NCI-H187 (cell line): ENCODE measurements at regions not wholly inside any gene's neighbourhood (a gene's known extent, or its start where the extent isn't known, plus 50 kb on each side); places are given as distances from the start of the nearest gene placed in this dataset.
"Not testable (repeated sequence)": the region's sequence is repeated elsewhere in the genome, so short reads cannot be mapped to it uniquely, and the experiment has no call there.

Experiments
- DNase-seq, 2 experiments: peaks; one replicate each; lab custom pipeline; 2025; lab: John Stamatoyannopoulos, UW

DNA sequence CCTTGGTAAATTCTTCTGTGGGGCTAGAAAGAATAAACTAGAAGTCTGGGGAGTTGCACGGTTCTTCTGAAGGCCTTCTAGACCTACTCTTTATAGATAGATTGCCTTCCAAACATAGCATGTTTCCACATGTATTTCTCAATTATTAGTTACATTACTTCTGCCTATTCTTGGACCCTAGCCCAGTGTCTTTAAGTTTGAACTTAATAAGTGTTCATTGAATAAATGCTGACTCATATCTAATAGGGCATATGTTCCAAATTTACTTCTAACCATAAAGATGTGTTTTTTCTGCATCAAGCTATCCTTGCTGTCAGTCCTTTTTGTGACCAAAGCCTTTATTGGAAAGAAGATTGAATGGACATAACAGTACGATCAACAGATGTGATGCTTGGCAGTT lies 503.6 kb upstream of the ZFP42 start:
- DNase-seq, result no peak

DNA sequence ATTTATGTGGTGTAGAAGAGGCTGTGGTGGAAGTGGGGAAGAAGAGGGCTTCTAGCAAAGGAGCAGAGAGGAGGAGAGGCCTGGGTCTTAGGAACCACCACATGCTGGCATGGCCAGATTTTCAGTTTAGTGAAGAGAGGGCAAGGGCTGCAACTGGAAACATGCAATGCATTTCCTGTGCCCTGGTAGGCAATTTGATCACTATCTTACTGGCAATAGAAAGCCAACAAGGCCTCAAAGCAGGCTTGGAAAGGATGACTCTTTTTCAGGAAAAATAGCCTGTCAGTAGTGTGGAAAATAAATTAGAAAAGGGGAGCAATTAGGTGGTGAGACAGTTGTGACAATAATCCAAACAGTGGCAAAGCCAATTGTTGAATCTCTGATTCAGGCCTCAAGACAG lies 501.9 kb upstream of the ZFP42 start:
- no peak for DNase-seq

DNA sequence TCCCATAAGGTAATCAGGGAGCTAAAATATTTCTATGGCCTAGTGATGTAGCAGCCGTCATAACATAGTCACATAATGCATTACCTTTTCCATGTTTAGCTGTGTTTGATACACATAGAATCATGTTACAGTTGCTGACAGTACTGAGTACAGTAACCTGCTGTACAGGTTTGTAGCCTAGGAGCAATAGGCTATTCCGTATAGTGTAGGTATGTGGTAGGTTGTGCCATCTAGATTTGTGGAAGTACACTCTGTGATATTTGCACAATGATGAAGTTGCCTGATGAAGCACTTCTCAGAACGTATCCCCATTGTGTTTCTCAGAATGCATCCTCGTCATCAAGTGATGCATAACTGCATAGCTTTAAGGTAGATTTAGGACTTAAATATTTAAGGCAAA lies 495.6 kb upstream of the ZFP42 start:
- DNase-seq, result no peak

DNA sequence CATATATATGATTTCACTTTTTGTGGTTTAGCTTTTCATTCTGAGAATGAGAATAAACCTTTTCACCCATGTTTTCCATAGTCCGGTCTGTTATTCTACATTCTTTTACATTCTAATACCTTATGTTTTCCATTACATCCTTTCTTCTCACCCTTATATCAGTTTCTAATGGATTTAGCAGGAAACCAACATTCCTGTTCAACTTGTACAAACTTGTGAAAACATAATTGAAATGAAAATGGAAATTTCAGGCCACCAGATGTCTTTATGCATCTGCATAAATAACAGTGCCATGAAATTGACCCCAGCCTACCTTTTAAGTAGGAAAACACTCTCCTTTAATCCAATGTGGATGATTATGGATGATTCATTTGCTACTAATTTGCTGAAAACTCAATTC lies 494.8 kb upstream of the ZFP42 start:
- DNase-seq, result no peak

DNA sequence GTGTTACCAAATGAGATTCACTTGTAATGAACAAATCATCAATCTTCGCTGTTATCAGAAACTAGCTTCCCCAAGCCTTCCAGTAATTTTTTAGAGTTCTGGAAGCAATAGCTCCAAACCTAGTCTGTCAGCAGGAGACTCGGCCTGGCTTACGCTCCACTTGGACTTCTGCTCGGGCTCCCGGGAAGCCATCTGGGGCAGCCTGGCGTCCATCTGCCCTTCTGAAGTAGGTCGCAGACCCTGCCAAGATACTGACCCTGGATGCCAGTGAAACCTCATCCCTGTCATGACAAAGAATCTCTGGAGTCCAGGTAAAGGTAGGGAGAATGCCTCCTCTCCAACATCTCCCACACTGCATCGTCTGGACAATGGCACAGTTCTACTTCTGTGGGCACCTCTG lies 493.8 kb upstream of the ZFP42 start:
- no peak for DNase-seq

DNA sequence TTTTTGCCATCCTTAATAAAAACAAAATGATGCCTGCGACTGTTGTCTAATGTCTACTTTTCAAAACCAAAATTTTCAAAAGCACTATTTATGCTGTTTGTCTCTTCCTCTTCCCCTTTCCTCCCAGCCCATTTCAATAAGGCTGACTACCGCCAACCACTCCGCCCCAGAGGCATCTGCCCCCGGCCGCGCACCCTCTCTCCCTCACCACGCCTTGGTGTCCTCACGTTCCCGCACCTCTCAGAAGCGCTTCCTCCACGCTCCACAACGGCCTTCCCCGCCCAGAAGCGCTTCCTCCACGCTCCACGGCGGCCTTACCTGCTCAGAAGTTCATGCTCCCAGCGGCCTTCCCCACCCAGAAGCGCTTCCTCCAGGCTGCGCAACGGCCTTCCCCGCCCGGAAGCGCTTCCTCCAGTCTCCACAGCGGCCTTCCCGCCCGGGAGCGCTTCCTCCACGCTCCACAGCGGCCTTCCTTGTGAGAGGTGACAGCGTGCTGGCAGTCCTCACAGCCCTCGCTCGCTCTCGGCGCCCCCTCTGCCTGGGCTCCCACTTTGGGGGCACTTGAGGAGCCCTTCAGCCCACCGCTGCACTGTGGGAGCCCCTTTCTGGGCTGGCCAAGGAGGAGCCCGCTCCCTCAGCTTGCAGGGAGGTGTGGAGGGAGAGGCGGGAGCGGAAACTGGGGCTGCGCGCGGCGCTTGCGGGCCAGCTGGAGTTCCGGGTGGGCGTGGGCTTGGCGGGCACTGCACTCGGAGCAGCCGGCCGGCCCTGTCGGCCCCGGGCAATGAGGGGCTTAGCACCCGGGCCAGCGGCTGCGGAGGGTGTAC lies 490.4 kb upstream of the ZFP42 start:
- DNase-seq, result no peak

DNA sequence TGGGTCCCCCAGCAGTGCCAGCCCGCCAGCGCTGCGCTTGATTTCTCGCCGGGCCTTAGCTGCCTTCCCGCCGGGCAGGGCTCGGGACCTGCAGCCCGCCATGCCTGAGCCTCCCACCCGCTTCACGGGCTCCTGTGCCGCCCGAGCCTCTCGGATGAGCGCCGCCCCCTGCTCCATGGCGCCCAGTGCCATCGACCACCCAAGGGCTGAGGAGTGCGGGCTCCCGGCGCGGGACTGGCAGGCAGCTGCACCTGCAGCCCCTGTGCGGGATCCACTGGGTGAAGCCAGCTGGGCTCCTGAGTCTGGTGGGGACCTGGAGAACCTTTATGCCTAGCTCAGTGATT lies 489.8 kb upstream of the ZFP42 start:
- DNase-seq, result not testable (repeated sequence)

DNA sequence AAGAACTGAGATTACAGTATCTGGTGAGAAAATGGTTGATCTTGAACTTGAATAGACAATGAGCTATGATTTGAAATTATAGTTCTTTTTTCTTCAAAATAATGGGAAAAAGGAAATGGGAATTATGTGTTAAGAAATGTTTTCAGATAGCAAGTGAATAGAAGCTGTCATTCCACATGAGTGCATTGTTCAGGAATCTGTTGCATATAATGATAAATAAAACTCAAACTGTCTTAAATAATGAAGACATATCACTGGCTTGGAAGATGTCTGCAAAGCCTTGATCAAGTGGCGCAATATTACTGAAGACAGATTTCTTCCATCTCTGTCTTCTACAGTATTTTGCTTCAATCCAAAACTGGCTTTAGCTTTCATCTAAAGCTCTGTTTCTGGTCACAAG lies 479.3 kb upstream of the ZFP42 start:
- DNase-seq, result no peak

DNA sequence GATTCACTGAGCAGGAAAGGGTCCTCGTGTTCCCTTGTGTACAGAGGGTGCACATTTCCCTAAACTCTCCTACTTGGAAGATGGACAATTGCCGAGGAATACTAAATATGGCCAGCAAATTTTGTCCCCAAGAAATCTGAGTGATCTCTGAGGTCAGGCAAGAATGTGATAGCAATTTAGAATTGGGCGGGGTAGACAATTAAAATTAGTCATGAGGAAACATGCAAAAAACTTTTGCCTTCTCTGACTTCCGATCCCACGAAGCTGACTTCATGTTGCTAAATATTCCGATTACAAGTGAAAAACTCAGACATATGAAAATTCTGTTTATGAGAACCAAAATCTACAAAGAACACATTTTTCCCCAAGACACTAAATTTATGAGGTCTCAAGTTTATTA lies 453.9 kb upstream of the ZFP42 start:
- no peak for DNase-seq

DNA sequence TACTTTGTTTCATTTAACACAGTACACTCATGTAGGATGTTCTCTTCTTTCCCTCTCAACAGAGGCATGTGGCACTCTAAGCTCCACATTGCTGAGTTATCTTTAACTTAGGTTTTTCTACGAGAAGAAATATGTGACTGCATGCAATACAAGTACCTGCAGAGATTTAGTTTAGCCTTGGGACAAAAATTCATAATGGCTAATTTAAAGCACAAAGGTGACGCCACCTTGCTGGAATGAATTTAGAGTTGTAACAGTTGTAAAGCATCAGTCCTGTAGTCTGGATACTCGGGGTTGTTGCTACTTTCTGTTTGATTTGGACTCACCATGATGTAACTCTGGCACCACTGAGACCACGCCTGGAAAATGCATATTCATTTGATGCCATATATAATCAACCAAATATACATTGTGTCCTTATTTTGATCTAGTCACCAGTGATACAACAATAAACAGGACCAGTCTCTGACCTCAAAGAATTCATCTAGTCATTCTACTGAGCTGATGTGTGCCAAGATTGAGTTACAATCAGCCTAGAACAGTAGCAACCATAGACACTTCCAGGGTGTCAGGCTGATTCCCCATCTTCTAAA lies 451.0 kb upstream of the ZFP42 start:
- no peak for DNase-seq

DNA sequence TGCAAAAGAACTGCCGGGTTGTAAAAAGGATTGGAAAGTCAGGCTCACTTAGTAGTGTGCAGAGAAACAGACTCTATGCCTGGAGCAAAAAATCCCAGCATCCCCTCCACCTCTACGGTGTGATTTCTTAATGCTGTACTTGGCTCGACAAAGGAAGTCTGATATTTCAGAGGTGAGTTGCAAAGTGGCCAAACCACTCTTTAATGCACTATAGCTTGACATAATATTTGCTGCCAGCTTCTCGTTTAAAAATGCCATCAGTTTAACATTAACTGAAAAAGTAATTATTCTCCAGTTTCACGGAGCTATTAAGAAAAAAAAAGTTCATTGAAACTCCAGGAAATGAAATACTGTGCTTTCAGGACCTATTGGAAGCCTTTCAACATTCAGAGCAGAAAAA lies 448.3 kb upstream of the ZFP42 start:
- no peak for DNase-seq

DNA sequence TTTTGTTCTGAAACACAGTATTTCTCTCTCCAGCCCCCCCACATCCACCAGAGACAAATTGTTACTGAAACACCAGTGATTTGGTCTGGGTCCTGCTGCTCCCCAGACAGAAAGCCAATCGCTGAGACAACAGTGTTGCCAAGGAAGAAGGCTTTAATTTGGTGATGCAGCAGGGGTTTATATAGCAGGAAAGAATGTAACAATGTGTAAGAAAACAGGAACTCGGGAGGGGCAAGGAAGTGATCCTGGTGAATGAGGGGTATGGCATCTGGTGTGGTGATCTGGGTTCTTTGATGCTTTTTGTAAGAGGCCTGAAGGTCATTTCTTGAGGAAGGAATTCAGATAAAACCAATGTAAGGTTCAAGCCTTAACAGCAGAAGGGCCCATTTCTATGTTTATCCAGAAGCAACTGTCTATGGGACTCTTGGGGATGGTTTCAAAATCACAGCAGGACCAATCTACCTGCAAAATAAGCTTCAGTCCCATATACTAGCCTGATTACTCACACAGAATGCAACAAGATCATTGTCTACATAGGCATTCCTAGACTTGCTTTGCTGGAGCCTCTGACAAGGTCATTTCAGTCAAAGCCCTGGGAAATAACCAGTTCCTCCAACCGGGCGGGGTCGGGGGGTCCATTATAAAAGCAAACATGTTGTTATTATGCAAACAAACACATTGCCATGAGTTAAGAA lies 445.2 kb upstream of the ZFP42 start:
- DNase-seq, result no peak

DNA sequence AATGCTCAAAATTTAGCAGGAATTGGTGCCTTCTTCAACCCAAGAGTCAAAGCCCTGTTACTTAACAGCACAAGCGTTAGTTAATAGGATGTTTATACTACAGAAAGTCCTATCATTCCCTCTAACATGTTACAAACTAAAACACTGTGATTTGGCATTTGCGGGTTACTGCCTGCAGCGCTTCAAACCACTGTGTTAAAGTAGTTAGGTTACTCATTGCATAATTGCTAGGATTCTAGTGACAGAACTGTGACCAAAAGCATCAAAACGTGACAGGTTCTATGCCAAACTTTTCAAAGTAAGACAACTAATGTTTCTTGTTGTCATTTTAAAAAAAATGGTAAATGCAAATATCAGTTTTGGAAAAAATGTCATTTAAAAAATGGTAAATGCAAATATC lies 442.8 kb upstream of the ZFP42 start:
- DNase-seq, result no peak

DNA sequence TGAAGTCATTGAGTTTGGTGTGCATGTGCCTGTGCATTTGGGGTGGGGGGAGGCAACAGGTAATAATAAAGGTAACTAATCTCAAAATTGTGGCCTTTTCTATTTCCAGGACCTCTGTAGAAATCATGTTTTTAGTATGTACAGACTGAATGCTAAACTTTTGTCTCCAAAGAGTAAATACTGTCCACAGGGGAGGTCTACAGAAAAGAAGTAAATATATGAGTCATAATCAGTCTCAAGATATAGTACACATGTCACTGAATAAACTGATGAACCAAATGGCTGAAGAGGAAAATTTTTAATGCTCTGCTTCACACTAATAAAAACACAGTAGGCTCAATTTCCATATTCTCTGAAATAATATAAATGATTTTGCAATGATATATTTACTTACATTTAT lies 440.4 kb upstream of the ZFP42 start:
- no peak for DNase-seq

DNA sequence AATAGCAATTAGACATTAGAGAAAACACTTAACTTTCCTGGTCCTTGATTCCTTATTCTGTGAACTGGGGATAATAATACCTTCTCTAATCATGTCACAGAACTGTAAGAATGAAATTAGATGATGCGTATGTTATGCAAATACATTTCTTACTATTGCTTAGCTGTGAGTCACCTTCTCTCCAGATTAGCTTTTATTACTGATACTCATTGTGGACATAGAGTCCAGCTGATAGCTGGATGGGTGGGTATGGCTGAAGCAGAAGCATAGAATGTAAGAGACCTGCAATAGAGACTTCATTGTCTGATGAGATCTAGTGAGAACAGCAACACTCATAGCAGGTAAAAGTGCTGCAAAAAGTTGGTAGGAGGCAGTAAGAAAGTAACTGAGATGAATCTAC lies 437.2 kb upstream of the ZFP42 start:
- no peak for DNase-seq

DNA sequence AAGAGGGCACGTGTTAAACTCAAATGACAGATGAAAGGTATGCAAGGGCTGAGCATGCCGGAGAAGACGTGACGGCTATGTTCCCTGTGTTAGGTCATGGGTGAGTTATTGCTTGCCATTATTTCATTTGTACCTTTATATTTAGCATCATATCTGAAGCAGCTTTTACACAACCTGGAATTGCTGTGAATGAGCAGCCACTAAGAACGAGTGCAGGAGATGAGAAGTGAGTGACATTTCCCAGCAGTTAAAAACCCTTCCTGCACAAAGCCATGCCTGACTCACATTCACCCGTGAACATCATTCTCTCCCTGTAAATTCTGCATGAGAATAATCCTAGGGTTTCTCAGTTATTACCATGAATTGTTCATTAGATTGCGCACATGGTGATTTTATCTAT lies 433.2 kb upstream of the ZFP42 start:
- DNase-seq, result no peak

DNA sequence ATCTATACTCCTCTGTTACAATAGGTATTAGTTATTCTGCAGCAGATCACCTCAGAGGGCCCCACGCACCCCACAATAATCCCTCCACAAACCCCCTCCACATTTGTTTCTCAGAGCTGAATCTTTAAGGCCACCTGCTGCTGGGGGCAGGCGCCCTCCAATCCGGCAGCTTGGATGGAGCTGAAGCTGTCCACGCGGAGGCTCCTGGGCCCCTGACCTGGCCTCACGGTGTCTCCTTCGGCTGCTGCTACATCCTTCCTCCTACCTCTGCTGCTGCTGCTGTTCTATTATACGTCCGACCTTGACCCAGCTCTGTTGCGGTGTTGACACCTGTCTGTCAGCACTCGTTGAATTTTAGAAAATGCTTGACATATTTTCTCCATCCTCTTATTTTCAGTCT lies 430.2 kb upstream of the ZFP42 start:
- no peak for DNase-seq

DNA sequence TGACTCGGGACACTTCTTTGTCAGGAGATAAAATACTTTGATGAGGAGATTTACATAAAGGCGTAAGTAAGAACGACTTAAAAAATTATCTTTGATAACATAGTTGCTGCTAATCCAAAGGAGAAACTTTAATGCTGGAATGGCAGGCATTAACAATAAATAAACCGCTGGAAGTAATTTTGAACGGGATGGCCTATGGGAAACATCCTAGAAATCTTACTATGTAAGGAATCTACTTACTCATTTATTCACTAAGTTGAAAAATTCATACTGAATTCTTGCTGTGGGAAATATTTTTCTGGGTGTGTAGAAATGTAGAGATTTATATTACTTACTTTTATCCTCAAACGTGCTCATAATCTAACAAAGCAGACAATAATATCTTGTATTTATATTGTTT lies 425.7 kb upstream of the ZFP42 start:
- DNase-seq, result no peak

DNA sequence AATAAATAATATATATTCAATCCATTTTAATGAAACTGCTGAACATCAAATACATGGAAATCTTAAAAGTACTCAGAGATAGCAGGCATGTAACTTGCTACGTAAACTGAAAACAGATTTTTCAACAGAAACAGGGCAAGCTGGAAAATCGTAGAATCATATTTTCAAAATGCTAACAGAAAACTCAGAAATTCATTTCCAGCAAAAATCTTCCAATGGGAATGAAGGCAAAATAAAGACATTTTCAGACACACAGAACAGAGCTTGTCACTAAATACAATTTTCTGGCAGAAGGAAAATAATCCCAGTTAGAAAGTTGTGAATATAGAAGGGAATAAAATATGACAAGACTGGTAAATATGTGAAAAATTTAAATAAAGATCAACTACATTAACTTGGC lies 419.9 kb upstream of the ZFP42 start:
- no peak for DNase-seq

DNA sequence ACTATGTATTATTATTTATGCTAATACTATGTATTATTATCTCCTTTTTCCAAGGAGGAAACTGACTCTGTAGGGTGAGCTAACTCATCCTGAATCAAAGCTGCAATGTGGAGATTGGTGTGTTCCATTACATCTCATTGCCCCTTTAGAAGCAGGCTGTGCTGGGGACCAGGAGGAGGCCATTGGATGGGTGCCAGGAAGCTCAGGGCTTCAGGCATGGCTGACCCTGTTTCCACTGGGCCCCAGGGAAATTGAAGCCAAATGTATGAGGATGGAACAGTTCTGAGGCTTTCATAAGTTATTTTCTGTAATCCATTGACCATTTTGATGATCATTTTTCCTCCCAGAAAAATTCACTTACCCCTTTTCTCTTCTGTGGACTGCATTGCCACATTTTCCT lies 418.8 kb upstream of the ZFP42 start:
- DNase-seq, result no peak

DNA sequence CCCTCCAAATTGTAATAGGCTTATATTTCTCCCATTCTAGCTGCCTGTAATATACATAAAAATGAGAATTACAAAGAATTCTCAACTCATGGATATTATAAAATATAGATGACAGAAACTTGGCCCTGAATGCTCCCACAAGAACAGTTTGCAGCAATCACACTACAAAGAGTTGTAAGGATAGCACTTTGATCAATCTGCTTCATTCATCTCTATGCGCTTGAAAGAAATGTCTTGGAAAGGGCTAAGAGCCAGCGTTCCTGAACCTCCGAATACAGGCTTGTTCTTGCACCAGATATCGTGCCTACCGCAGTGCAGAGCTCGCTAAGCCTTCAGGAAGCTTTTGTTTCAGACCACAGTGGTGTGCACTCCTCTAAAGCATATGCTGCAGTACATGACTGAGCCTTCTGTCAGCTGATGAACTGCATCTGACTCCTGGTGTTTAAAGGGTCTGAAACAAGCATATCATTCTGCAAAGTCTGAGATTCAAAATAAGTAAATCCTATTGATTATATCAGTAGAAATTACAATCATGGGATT lies 417.6 kb upstream of the ZFP42 start:
- DNase-seq, result no peak

DNA sequence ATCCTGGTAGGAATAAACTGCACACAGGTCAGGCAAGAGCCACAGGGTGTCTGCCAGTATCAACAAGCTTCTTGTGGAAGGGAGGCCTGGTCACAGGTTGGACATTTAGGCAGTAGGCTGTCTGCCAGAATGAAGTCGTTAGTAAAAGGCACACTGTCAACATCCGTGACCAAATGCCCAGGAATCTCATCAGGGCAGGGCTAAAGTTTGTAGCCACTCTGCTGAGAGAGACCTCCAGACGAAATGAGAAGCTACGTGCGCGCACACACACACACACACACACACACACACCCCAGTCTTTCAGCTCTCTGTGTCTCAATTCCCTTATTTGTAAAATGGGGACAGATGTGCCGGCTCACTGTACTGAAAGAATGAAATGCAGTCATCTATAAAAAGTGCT lies 408.7 kb upstream of the ZFP42 start:
- DNase-seq, result no peak

DNA sequence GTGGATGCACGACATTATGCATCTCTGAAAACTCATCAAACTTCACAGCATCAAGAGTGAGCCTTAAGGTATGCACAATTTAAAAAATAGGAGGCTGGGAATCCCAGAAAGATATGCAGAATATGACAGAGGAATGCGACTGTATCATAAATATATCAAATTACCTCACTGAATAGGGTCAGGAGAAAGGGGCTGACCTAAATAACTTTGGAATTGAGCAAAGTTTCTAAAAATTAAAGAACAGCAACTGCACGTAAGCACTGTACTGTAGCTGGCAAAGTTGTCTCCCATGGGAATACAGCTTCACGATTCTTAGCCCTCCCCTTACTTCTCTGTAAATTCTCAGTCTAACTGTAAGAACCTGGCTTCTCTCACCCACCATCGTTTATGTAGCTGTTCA lies 397.4 kb upstream of the ZFP42 start:
- no peak for DNase-seq
